Activated B cell treated with CpG ODN at 0.5 μM for 24 hours (primary cell): ENCODE measurements at regions not wholly inside any gene's neighbourhood (a gene's known extent, or its start where the extent isn't known, plus 50 kb on each side); places are given as distances from the start of the nearest gene placed in this dataset.

ENCODE experiments used
- ATAC-seq: fragments of 200-7000 bp; cut with Tn5 transposase; one replicate; pipeline ENCODE4 v1.10.0; 2021; ENCODE audit warnings: low read depth, mild to moderate bottlenecking, moderate library complexity
- CTCF ChIA-PET: fragments of 350-600 bp; sonication (Branson Sonifier 250); formaldehyde crosslinking; loops from one replicate; lab custom pipeline; 2021; ENCODE audit warnings: antibody characterized with exemption; lab: Charles Lee
- POLR2A ChIA-PET: fragments of 350-600 bp; sonication (Branson Sonifier 250); formaldehyde crosslinking; loops from one replicate; lab custom pipeline; 2021; ENCODE audit warnings: antibody characterized with exemption; lab: Charles Lee
- DNase-seq: peaks from one replicate; pipeline ENCODE4 v3.0.0; 2022
- H3K27ac Mint-ChIP-seq: one replicate; pipeline ENCODE4 v1.8.0; 2020; ENCODE audit warnings: mixed read lengths
- H3K27me3 Mint-ChIP-seq: one replicate; pipeline ENCODE4 v1.8.0; 2021; ENCODE audit warnings: mixed read lengths
- H3K36me3 Mint-ChIP-seq: one replicate; pipeline ENCODE4 v1.8.0; 2021; ENCODE audit warnings: low read depth, mixed read lengths
- H3K4me1 Mint-ChIP-seq: one replicate; pipeline ENCODE4 v1.8.0; 2021; ENCODE audit warnings: mixed read lengths
- H3K4me3 Mint-ChIP-seq: one replicate; pipeline ENCODE4 v1.8.0; 2020; ENCODE audit warnings: mild to moderate bottlenecking, mixed read lengths
- H3K9me3 Mint-ChIP-seq: one replicate; pipeline ENCODE4 v1.8.0; 2020; ENCODE audit warnings: mixed read lengths
- intact Hi-C: fragments of 100-400 bp; cut with micrococcal nuclease; formaldehyde crosslinking; loops from one replicate; pipeline ENCODE4 v1.15.1; 2024
- TF ChIP-seq, protein P1 (sequence below): fragments of 200-600 bp; IDR thresholded peaks from one replicate; pipeline ENCODE4 v1.8.0; 2022; ENCODE audit warnings: antibody characterized with exemption, mild to moderate bottlenecking

DNA sequence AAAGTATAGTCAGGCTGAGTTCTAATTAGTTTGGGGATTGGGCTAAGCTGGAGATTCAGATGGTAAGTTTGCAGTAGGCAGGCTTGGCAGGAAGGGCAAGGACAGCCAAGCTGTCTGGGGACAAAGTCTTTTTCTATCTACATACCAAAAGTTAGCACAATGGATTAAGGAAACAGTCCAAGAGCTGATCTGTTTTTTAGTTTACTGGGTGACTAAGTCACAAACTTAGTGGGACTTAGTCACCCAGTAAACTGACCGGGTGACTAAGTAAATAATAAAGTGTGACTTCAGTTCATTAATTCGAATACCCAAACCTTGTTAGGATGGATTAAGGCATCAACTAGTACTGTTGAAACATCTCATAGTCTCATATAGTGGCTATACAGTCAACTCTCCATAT, 1386.0 kb upstream of the CELF4 start:
- Mint-ChIP-seq H3K9me3 (no peaks in the 10 kb centered on the region), H3K27me3 (no peaks in the 10 kb centered on the region), H3K4me3 (no peak overlapping the region), H3K27ac (no peak overlapping the region), H3K4me1 (no peaks in the 10 kb centered on the region), H3K36me3 (no peaks in the 10 kb centered on the region)
- no peak for ATAC-seq
- TF ChIP-seq, protein P1, sequence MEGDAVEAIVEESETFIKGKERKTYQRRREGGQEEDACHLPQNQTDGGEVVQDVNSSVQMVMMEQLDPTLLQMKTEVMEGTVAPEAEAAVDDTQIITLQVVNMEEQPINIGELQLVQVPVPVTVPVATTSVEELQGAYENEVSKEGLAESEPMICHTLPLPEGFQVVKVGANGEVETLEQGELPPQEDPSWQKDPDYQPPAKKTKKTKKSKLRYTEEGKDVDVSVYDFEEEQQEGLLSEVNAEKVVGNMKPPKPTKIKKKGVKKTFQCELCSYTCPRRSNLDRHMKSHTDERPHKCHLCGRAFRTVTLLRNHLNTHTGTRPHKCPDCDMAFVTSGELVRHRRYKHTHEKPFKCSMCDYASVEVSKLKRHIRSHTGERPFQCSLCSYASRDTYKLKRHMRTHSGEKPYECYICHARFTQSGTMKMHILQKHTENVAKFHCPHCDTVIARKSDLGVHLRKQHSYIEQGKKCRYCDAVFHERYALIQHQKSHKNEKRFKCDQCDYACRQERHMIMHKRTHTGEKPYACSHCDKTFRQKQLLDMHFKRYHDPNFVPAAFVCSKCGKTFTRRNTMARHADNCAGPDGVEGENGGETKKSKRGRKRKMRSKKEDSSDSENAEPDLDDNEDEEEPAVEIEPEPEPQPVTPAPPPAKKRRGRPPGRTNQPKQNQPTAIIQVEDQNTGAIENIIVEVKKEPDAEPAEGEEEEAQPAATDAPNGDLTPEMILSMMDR = no peak
- ChIA-PET CTCF (no interaction called here), POLR2A (no interaction called here)
- intact Hi-C loops = no loop called here
- DNase-seq = no peak

DNA sequence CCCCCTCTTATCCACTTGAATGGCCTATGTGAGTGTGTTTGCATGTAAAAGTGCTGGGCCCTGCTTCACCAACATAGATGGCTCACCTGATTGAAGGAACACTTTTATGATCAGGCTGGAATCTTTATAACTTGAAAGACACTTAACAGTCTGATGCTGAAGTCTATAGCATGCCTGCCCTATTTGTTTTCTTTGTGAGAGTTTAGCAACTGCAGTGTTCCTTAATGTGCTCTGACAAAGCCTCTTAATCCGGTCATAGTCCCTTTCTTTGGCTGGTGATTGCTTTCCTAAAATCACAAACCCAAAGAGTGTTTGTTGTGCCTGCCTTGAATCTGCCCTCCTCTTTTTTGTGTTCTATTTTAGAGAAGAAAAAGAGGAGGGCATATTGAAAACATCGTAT, 1382.8 kb upstream of the CELF4 start:
- DNase-seq (no peak), ATAC-seq (no peak)
- TF ChIP-seq, protein P1 = no peak
- Mint-ChIP-seq H3K36me3 (no peaks in the 10 kb centered on the region), H3K4me1 (no peaks in the 10 kb centered on the region), H3K27me3 (no peaks in the 10 kb centered on the region), H3K9me3 (peaks cover 3% of the 10 kb centered on the region), H3K27ac (no peak overlapping the region), H3K4me3 (no peak overlapping the region)
- POLR2A ChIA-PET = no interaction called here
- intact Hi-C loops = no loop called here
- CTCF ChIA-PET = no interaction called here

DNA sequence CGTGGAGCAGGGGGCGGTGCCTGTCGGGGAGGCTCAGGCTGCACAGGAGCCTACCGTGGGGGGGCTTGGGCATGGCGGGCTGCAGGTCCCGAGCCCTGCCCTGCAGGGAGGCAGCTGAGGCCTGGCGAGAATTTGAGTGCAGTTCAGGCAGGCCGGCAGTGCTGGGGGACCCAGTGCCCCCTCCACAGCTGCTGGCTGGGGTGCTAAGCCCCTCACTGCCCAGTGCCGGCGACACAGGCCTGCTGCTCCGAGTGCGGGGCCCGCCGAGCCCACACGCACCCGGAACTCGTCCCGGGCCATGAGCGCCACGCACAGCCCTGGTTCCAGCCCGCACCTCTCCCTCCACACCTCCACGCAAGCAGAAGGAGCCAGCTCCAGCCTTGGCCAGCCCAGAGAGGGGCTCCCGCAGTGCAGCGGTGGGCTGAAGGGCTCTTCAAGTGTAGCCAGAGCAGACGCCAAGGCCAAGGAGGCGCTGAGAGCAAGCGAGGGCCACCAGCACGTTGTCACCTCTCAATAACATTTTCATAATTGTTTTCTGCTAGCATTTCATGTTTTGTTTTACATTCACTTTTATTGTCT, 1378.9 kb upstream of the CELF4 start:
- ChIA-PET POLR2A (no interaction called here), CTCF (no interaction called here)
- ATAC-seq (no peak), DNase-seq (no peak)
- intact Hi-C loops = no loop called here
- Mint-ChIP-seq H3K4me1 (peaks cover 26% of the 10 kb centered on the region), H3K27me3 (peaks cover 2% of the 10 kb centered on the region), H3K9me3 (peaks cover 3% of the 10 kb centered on the region), H3K36me3 (peaks cover 4% of the 10 kb centered on the region), H3K4me3 (no peak overlapping the region), H3K27ac (no peak overlapping the region)
- TF ChIP-seq, protein P1 = no peak

DNA sequence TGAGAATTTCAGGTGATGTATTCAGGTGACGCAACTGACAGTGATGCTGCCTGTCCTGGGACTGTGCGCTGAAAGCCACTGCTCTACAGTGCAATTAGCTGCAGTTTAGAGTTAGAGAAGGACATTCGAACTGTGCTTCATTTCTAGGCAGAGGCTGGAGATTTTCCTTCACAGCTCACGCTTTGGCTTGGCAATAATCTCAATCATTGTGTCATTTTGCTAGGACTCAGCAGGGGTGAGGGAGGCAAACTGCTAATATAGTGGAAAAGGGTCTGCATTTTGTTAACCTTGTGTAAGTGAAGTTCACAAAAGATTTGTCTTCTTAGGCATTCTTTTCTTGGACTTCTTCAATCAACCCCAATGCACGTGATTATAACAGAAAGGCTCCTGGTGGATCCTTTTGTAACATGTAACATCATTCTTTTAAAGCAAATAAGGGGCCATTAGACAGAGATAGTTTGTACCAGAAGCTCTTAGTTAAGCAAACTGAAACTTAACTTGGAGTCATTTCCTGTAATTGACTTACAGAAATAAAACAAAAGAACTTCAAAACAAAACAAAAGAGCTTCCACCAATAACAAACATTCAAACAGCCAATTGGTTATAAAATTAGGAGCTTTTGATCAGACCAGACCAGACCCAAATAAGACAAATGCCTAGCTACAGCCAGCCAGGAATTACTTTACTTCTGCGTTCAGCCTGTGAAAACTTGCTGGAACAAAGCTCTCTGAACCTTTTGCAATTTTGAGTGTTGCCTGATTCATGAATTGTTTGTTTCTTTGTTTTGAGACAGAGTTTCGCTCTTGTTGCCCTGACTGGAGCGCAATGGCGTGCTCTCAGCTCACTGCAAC, 1376.3 kb upstream of the CELF4 start:
- H3K4me1 Mint-ChIP-seq = peaks cover 32% of the 10 kb centered on the region
- H3K27me3 Mint-ChIP-seq = peaks cover 2% of the 10 kb centered on the region
- H3K36me3 Mint-ChIP-seq = peaks cover 4% of the 10 kb centered on the region
- H3K9me3 Mint-ChIP-seq = peaks cover 3% of the 10 kb centered on the region
- POLR2A ChIA-PET = no interaction called here
- DNase-seq (no peak), ATAC-seq (no peak)
- CTCF ChIA-PET = no interaction called here
- peak overlapping the region; percentile 81 for H3K4me3 Mint-ChIP-seq
- peak overlapping the region; percentile 95 for H3K27ac Mint-ChIP-seq
- intact Hi-C loops = loop anchor here (1.0 kb wide), 1 partner anchor 331 kb away; no protein-coding TSS in a partner anchor
- TF ChIP-seq, protein P1 = no peak

DNA sequence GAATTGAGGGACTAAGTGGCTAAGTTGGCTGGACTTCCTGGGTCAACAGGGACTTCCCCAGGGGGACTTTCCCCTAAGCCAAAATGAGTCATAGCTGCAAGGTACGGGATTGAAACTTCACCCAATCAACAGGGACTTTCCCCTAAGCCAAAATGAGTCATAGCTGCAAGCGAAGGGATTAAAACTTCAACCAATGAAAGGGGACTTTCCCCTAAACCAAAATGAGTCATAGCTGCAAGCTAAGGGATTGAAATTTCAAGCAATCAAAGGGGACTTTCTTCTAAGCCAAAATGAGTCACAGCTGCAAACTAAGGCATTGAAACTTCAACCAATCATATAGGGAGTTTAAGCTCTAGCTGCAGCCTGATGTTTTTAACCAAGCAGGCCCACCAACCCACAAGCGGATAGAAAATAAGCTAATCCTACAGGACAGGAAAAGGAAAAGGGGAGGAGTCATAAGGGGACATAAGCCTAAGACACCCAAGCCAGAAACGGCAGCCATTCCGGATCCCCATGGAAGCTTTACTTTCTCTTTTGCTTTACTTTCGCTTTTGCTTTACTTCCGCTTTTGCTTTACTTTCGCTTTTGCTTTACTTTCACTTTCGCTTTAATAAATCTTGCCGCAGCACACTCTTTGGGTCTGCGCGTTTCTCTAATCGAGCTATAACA, 1375.4 kb upstream of the CELF4 start:
- POLR2A ChIA-PET = interaction anchor here (0.8 kb wide), 1 partner anchor 331 kb away, joined by 3 read pairs; no protein-coding TSS in a partner anchor
- CTCF ChIA-PET = no interaction called here
- H3K27me3 Mint-ChIP-seq = peaks cover 2% of the 10 kb centered on the region

More for the DNA sequence above, 1375.4 kb upstream of the CELF4 start:
- TF ChIP-seq, protein P1 = no peak
- H3K36me3 Mint-ChIP-seq = peaks cover 4% of the 10 kb centered on the region
- H3K27ac Mint-ChIP-seq = peak overlapping the region; percentile 95
- peak overlapping the region; percentile 81 for H3K4me3 Mint-ChIP-seq
- intact Hi-C loops = loop anchor here (1.0 kb wide), 1 partner anchor 330 kb away; no protein-coding TSS in a partner anchor
- peaks cover 32% of the 10 kb centered on the region for H3K4me1 Mint-ChIP-seq
- ATAC-seq (peak; percentile 75), DNase-seq (no peak)
- H3K9me3 Mint-ChIP-seq = peaks cover 3% of the 10 kb centered on the region
